ENCODE measurements at regions not wholly inside any gene's neighbourhood (a gene's known extent, or its start where the extent isn't known, plus 50 kb on each side); places are given as distances from the start of the nearest gene placed in this dataset.

DNA sequence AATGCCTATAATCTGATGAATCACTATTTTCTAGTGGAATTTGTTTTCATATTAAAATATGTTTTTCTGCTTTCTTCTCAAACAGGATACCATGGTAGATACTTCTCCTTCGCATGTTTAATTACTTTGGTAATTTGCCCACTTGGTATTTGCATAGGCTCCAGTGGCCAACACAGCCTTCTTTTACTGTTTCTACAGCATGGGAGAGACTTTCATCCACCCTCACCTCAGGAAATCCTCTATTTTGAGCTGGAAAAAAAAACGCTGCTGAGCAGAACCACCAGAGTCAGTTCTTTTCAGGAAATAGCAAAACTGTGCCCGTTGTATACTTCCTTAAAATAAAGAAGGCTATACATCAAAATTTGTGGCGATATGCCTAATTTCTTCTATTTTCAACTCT, 213.3 kb downstream of the MDFIC start:
- TF ChIP-seq EZH2 (IDR thresholded peaks at IDR 0.05; ENCODE audit: borderline replicate concordance, insufficient read depth, low read length, poor library complexity, severe bottlenecking) (no peak), RAD21 (conservative IDR thresholded peaks at IDR 0.05) (no peak), TAF1 (IDR thresholded peaks at IDR 0.05; ENCODE audit: low read depth) (no peak), EP300 (conservative IDR thresholded peaks at IDR 0.05; ENCODE audit: poor library complexity, severe bottlenecking) (no peak), POLR2AphosphoS5 (IDR thresholded peaks at IDR 0.05) (no peak), MXI1 (conservative IDR thresholded peaks at IDR 0.05; ENCODE audit: poor library complexity, severe bottlenecking) (no peak)
- TF ChIP-seq, protein P1, sequence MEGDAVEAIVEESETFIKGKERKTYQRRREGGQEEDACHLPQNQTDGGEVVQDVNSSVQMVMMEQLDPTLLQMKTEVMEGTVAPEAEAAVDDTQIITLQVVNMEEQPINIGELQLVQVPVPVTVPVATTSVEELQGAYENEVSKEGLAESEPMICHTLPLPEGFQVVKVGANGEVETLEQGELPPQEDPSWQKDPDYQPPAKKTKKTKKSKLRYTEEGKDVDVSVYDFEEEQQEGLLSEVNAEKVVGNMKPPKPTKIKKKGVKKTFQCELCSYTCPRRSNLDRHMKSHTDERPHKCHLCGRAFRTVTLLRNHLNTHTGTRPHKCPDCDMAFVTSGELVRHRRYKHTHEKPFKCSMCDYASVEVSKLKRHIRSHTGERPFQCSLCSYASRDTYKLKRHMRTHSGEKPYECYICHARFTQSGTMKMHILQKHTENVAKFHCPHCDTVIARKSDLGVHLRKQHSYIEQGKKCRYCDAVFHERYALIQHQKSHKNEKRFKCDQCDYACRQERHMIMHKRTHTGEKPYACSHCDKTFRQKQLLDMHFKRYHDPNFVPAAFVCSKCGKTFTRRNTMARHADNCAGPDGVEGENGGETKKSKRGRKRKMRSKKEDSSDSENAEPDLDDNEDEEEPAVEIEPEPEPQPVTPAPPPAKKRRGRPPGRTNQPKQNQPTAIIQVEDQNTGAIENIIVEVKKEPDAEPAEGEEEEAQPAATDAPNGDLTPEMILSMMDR (IDR thresholded peaks at IDR 0.05; ENCODE audit: poor library complexity, severe bottlenecking), result no peak

Data from neural cell (in vitro differentiated cells).